Activated CD4-positive, alpha-beta memory T cell treated with anti-CD3 and anti-CD28 coated beads for 36 hours (primary cell): ENCODE measurements at regions not wholly inside any gene's neighbourhood (a gene's known extent, or its start where the extent isn't known, plus 50 kb on each side); places are given as distances from the start of the nearest gene placed in this dataset.
"Not testable (repeated sequence)": the region's sequence is repeated elsewhere in the genome, so short reads cannot be mapped to it uniquely, and the experiment has no call there.

Experiments
- CTCF ChIA-PET: fragments of 350-600 bp; sonication (Branson Sonifier 250); formaldehyde crosslinking; loops from one replicate; lab custom pipeline; 2021; ENCODE audit warnings: antibody characterized with exemption, inconsistent platforms; lab: Charles Lee
- POLR2A ChIA-PET: fragments of 350-600 bp; sonication (Branson Sonifier 250); formaldehyde crosslinking; loops from one replicate; lab custom pipeline; 2021; ENCODE audit warnings: antibody characterized with exemption; lab: Charles Lee
- DNase-seq: peaks from one replicate; pipeline ENCODE4 v3.0.0-alpha.2; 2020
- H3K27ac Mint-ChIP-seq: one replicate; pipeline ENCODE4 v1.8.0; 2021; ENCODE audit warnings: mixed read lengths
- H3K27me3 Mint-ChIP-seq: one replicate; pipeline ENCODE4 v1.8.0; 2021; ENCODE audit warnings: mixed read lengths
- H3K36me3 Mint-ChIP-seq: one replicate; pipeline ENCODE4 v1.8.0; 2021; ENCODE audit warnings: mixed read lengths
- H3K4me1 Mint-ChIP-seq: one replicate; pipeline ENCODE4 v1.8.0; 2021; ENCODE audit warnings: low read depth, mixed read lengths
- H3K4me3 Mint-ChIP-seq: one replicate; pipeline ENCODE4 v1.8.0; 2021; ENCODE audit warnings: mild to moderate bottlenecking, mixed read lengths
- H3K9me3 Mint-ChIP-seq: one replicate; pipeline ENCODE4 v1.8.0; 2021; ENCODE audit warnings: mixed read lengths
- intact Hi-C: fragments of 100-400 bp; cut with micrococcal nuclease; formaldehyde crosslinking; loops from one replicate; pipeline ENCODE4 v1.15.1; 2023

DNA sequence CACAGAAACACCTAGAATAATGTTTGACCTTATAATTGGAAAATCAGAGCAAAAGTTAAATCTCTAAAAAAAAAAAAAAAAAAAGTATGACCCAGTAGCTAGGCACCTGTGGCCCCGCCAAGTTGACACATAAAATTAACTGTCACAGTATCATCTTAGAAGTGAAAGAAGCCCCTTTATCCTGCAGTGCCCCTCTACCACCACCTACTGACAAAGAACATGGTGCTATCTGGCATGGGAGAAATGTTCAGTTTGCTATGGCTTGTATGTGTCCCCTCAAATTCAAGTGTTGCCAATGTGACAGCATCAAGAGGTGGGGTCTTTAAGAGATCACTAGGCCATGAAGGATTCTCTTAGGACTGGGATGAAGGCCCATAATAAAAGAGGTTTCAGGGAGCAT, 601.5 kb downstream of the TRIML1 start:
- H3K27me3 Mint-ChIP-seq, CTCF ChIA-PET, H3K4me3 Mint-ChIP-seq, H3K4me1 Mint-ChIP-seq, POLR2A ChIA-PET, H3K36me3 Mint-ChIP-seq, H3K27ac Mint-ChIP-seq, DNase-seq, intact Hi-C loops: not testable (repeated sequence)
- peaks cover 15% of the 10 kb centered on the region for H3K9me3 Mint-ChIP-seq

DNA sequence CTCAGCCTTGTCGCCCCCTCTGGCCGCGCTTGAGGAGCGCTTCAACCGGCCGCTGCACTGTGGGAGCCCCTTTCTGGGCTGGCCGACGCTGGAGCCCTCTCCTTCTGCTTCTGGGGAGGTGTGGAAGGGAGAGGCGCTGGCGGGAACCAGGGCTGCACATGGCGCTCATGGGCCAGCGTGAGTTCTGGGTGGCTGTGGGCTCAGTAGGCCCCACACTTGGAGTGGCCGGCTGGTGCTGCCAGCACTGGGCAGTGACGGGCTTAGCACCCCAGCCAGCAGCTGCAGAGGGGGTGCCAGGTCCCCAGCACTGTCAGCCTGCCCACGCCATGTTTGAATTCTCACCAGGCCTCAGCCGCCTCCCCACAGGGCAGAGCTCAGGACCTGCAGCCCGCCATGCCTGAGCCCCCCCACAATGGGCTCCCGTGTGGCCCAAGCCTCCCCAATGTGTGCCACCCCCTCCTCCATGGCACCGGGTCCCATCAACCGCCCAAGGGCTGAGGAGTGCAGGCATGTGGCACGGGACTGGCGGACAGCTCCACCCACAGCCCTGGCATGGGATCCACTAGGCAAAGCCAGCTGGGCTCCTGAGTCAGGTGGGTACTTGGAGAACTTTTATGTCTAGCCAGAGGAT, 615.2 kb downstream of the TRIML1 start:
- intact Hi-C loops: no loop called here
- POLR2A ChIA-PET: no interaction called here

DNA sequence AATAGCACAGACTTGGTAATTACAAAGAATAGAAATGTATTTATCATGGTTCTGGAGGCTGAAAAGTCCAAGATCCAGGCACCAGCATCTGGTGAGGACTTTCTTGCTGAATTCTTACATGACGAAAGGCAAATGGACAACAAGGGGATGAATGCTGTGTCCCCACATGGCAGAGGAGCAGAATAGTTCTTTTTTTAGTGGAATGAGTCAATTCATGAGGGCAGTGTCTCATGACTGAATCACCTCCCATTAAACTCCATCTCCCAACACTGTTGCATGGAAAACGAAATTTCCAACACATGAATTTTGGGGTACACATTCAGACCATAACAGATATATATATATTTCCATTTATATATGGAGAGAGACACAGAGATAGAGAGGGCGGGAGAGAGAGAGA, 628.3 kb downstream of the TRIML1 start:
- H3K27me3 Mint-ChIP-seq: no peaks in the 10 kb centered on the region
- intact Hi-C loops: no loop called here
- DNase-seq: no peak
- H3K4me1 Mint-ChIP-seq: no peaks in the 10 kb centered on the region
- H3K36me3 Mint-ChIP-seq: no peaks in the 10 kb centered on the region
- no peak overlapping the region for H3K27ac Mint-ChIP-seq
- ChIA-PET CTCF (no interaction called here), POLR2A (no interaction called here)
- H3K9me3 Mint-ChIP-seq: peaks cover 16% of the 10 kb centered on the region
- no peak overlapping the region for H3K4me3 Mint-ChIP-seq

More for the DNA sequence above, 615.2 kb downstream of the TRIML1 start:
- no peaks in the 10 kb centered on the region for H3K27me3 Mint-ChIP-seq
- H3K27ac Mint-ChIP-seq: no peak overlapping the region
- DNase-seq: no peak
- H3K4me3 Mint-ChIP-seq: no peak overlapping the region
- H3K36me3 Mint-ChIP-seq: no peaks in the 10 kb centered on the region
- CTCF ChIA-PET: no interaction called here
- H3K9me3 Mint-ChIP-seq: peaks cover 33% of the 10 kb centered on the region
- no peaks in the 10 kb centered on the region for H3K4me1 Mint-ChIP-seq

DNA sequence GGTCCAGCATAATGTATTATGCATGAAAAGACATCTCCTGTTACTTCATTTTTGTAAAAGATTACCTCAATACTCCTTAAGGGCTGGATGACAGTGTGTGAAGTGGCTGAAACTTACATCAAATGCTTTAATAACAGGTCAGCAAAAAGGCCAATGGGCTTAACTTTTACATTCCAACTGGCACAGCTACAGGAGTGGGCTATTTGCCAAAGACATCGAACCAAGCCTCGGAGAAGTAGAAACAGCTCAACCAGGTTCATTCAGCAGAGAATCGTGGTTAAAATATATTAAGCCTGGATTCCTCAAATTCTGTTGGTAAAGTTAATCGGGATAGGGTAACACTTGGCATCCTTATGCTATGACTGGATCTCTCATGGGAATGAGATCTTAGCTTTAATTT, 639.7 kb downstream of the TRIML1 start:
- no peak overlapping the region for H3K27ac Mint-ChIP-seq
- POLR2A ChIA-PET: no interaction called here
- DNase-seq: no peak
- no peaks in the 10 kb centered on the region for H3K4me1 Mint-ChIP-seq
- no peak overlapping the region for H3K4me3 Mint-ChIP-seq
- no peaks in the 10 kb centered on the region for H3K27me3 Mint-ChIP-seq
- CTCF ChIA-PET: no interaction called here
- intact Hi-C loops: no loop called here
- no peaks in the 10 kb centered on the region for H3K9me3 Mint-ChIP-seq
- no peaks in the 10 kb centered on the region for H3K36me3 Mint-ChIP-seq

DNA sequence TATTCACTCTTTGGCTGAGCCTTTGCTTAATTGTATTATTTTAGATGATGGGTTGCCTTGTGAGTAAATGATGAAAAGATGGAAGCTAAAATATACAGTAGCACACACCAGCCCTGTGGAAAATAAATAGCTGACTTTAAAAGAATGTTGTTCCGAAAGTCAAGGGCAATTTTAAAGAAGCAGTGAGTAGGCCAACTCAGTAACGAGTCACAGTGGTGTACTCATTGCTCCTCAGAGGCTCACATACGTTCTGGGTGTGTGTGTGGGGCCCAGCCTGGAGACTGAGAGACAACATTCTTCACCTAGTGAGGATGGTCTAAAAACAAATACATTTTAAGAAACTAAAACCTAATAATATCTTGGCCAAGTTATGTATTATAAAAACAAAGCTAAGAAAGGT, 640.3 kb downstream of the TRIML1 start:
- CTCF ChIA-PET: no interaction called here
- Mint-ChIP-seq H3K36me3 (no peaks in the 10 kb centered on the region), H3K4me1 (no peaks in the 10 kb centered on the region)

DNA sequence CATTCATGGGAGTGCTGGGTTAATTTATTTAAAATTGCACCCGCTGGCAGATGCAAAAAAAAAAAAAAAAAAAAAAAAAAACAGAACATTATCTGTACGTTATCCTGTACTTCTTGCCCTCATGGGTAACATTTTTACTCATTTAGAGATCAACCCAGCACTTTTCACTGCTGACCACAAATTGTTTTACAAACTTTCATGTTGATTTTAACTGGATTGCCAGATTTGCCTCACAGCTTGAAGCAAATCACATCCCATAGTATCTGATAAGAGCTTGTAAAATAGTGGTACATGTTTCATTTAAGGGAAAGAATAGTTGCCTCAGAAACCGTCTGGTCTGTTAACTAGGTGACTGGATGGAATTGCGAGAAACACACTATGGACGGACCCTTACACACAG, 640.8 kb downstream of the TRIML1 start:
- no peak for DNase-seq
- no peaks in the 10 kb centered on the region for H3K36me3 Mint-ChIP-seq
- no peaks in the 10 kb centered on the region for H3K27me3 Mint-ChIP-seq
- H3K4me3 Mint-ChIP-seq: no peak overlapping the region
- no peak overlapping the region for H3K27ac Mint-ChIP-seq
- intact Hi-C loops: no loop called here
- no peaks in the 10 kb centered on the region for H3K4me1 Mint-ChIP-seq
- CTCF ChIA-PET: no interaction called here
- H3K9me3 Mint-ChIP-seq: peaks cover 1% of the 10 kb centered on the region
- POLR2A ChIA-PET: no interaction called here

More for the DNA sequence above, 640.3 kb downstream of the TRIML1 start:
- H3K9me3 Mint-ChIP-seq: no peaks in the 10 kb centered on the region
- intact Hi-C loops: no loop called here
- H3K27me3 Mint-ChIP-seq: no peaks in the 10 kb centered on the region
- POLR2A ChIA-PET: no interaction called here
- H3K27ac Mint-ChIP-seq: no peak overlapping the region
- no peak overlapping the region for H3K4me3 Mint-ChIP-seq
- no peak for DNase-seq

DNA sequence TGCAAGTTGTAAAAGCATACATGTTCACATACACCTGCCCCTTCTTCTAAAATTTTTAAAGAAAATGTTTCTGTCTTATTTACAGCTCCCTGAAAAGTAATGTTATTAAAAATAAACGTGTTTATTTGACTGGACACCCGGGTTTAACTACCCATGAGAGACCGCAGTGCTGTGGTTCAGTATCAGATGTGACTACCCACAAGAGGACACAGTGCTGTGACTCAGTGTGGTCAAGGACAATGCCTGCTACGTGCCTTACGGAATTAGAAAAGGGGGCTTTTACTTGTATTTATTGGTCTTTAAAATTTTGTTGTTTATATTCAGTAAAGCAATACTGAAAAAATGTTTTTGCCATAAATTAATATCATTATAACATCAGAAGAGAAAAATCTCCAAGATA, 641.4 kb downstream of the TRIML1 start:
- Mint-ChIP-seq H3K36me3 (no peaks in the 10 kb centered on the region), H3K4me1 (no peaks in the 10 kb centered on the region), H3K9me3 (peaks cover 5% of the 10 kb centered on the region), H3K27me3 (no peaks in the 10 kb centered on the region), H3K4me3 (no peak overlapping the region), H3K27ac (no peak overlapping the region)
- ChIA-PET POLR2A (no interaction called here), CTCF (no interaction called here)
- no peak for DNase-seq
- intact Hi-C loops: no loop called here

DNA sequence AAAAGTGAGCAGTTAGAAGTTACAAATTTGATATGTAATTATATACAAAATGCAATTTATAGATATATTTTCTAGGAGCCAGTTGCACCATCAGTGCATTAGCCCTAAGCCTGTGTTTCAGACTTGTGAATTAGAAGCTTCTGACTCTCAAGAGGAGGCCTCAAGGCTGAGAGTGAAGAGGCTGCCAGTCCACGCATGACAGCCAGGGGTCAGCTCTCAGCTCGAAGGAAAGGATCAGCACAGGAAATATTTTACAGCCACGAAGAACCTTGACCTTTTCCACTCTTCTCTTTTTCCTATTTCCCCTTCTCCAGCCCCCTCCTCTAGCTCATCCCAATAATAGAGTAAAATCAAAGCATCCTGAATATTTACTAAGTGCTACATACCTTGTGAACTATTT, 642.4 kb downstream of the TRIML1 start:
- CTCF ChIA-PET: no interaction called here
- H3K27me3 Mint-ChIP-seq: no peaks in the 10 kb centered on the region
- intact Hi-C loops: no loop called here
- H3K9me3 Mint-ChIP-seq: peaks cover 5% of the 10 kb centered on the region
- no peak for DNase-seq
- H3K27ac Mint-ChIP-seq: no peak overlapping the region
- no peaks in the 10 kb centered on the region for H3K4me1 Mint-ChIP-seq
- no peak overlapping the region for H3K4me3 Mint-ChIP-seq
- POLR2A ChIA-PET: no interaction called here
- H3K36me3 Mint-ChIP-seq: no peaks in the 10 kb centered on the region

DNA sequence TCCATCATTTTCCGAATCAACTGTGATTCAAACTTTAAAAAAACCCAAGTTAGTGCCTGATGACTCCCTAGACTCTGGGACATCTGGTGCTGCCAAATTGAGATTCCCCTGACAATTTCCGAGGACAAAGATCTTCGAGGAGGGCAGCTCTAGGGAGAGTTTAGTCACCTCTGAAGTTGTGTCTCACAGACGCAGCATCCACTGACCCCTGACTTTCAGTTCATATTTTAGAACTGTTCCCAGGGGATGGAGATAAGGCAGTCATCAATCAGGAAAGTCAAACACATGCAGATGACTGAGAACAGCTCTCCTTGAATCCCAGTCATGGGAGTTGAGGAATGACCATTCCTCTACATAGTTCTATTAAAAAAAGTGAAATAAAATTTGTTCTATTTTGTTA, 643.9 kb downstream of the TRIML1 start:
- ChIA-PET CTCF (interaction anchor here (0.6 kb wide), 1 partner anchor 12 kb away, joined by 3 read pairs; no protein-coding TSS in a partner anchor), POLR2A (no interaction called here)
- Mint-ChIP-seq H3K36me3 (no peaks in the 10 kb centered on the region), H3K27ac (no peak overlapping the region), H3K27me3 (no peaks in the 10 kb centered on the region), H3K4me3 (no peak overlapping the region), H3K9me3 (peaks cover 5% of the 10 kb centered on the region), H3K4me1 (no peaks in the 10 kb centered on the region)
- no peak for DNase-seq
- intact Hi-C loops: no loop called here

DNA sequence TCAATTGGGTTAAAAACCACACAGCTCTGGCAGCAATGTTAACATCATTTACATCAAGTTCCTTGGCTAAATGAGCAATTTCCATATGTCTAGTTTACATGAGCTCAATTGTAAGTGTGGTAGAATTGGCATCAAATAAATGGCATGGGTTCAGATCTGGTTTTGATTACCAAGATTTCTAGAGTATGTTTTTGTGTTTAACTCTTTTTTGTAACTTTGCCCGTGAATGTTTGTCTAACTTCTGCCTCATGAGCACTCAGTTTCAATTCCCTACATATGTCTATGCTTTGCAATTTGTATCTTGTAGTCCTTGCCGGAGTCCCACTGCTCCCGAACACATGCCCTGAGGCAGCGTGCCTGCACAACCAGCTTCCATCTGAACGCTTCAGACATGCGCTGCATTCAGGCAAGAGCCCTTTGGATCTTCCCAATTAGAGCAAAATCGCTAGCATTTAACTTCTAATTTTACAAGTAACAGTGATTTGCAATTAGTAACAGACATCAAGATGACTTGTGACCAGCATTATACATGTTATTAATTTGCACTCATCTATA, 644.4 kb downstream of the TRIML1 start:
- no peak for DNase-seq
- H3K4me1 Mint-ChIP-seq: no peaks in the 10 kb centered on the region
- no peak overlapping the region for H3K4me3 Mint-ChIP-seq
- ChIA-PET POLR2A (no interaction called here), CTCF (interaction anchor here (0.6 kb wide), 1 partner anchor 13 kb away, joined by 3 read pairs; no protein-coding TSS in a partner anchor)
- peaks cover 5% of the 10 kb centered on the region for H3K9me3 Mint-ChIP-seq
- intact Hi-C loops: no loop called here
- H3K36me3 Mint-ChIP-seq: no peaks in the 10 kb centered on the region
- H3K27ac Mint-ChIP-seq: no peak overlapping the region
- H3K27me3 Mint-ChIP-seq: no peaks in the 10 kb centered on the region

DNA sequence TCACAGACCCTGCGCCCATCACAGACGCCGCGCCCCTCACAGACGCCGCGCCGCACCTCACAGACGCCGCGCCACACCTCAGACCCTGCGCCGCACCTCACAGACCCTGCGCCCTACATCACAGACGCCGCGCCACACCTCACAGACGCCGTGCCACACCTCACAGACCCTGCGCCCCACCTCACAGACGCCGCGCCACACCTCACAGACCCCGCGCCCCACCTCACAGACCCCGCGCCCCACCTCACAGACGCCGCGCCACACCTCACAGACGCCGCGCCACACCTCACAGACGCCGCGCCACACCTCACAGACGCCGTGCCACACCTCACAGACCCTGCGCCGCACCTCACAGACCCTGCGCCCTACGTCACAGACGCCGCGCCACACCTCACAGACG, 657.4 kb downstream of the TRIML1 start:
- intact Hi-C loops, DNase-seq, H3K9me3 Mint-ChIP-seq, H3K27me3 Mint-ChIP-seq, CTCF ChIA-PET, H3K4me1 Mint-ChIP-seq, POLR2A ChIA-PET, H3K27ac Mint-ChIP-seq, H3K36me3 Mint-ChIP-seq, H3K4me3 Mint-ChIP-seq: not testable (repeated sequence)

DNA sequence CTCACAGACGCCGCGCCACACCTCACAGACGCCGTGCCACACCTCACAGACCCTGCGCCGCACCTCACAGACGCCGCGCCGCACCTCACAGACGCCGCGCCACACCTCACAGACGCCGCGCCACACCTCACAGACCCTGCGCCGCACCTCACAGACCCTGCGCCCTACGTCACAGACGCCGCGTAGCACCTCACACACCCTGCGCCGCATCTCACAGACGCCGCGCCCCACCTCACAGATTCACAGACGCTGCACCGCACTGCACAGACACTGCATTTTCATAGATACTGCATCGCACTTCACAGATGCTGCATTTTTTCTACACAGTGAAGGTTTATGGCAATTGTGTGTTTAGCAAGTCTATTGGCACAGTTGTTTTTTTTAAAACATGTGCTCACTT, 657.8 kb downstream of the TRIML1 start:
- H3K4me3 Mint-ChIP-seq, DNase-seq, CTCF ChIA-PET: not testable (repeated sequence)

DNA sequence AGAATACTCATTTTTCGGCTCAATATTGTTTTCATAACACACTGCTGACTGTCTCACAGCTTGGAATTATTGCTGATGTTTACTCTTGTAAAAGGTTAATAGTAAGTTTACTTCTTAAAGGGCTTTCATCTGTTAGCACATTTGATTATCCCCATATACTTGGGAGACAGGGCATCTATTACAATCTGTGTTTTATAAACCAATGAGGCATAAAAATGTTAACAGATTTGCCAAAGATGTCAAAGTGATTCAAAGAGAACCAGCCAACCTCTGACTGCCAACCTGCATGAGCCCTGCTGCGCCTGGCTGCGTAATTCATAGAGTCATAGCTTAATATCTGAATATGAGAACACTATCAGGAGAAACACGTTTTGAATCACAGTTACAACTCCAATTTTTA, 665.6 kb downstream of the TRIML1 start:
- Mint-ChIP-seq H3K36me3 (no peaks in the 10 kb centered on the region), H3K4me1 (no peaks in the 10 kb centered on the region), H3K9me3 (no peaks in the 10 kb centered on the region), H3K27me3 (no peaks in the 10 kb centered on the region), H3K27ac (no peak overlapping the region), H3K4me3 (no peak overlapping the region)
- no peak for DNase-seq
- CTCF ChIA-PET: no interaction called here
- intact Hi-C loops: no loop called here
- POLR2A ChIA-PET: no interaction called here

More for the DNA sequence above, 657.8 kb downstream of the TRIML1 start:
- H3K4me1 Mint-ChIP-seq, H3K9me3 Mint-ChIP-seq, POLR2A ChIA-PET, H3K36me3 Mint-ChIP-seq, H3K27ac Mint-ChIP-seq, H3K27me3 Mint-ChIP-seq, intact Hi-C loops: not testable (repeated sequence)
